ENCODE measurements at regions not wholly inside any gene's neighbourhood (a gene's known extent, or its start where the extent isn't known, plus 50 kb on each side); places are given as distances from the start of the nearest gene placed in this dataset.

DNA sequence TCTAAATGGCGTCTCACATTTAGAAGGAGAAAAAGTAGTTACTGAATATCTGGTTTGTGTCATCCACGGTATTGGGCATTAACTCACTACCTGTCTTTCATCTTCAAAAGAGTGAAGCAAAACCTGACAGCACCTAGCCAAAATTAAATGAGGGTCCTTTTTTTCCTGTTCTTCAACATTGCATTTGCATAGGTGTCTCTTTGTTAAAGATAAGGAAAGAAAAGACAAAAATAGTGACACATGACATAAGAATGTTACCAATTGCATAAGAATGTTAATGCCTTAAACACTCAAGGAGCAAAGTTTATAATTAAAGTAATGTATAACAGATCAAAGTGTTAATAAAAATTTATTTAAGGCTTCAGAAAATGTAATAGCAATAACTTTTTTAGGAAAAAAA lies 61.4 kb upstream of the MANEA start:
- peaks cover 6% of the 10 kb centered on the region; the same call in 2 of the 3 replicates for H3K36me3 Mint-ChIP-seq (ENCODE audit: low read depth)
- Histone ChIP-seq H3K79me2 (replicated peaks; ENCODE audit: insufficient read depth) (no peaks in the 10 kb centered on the region), H3K27ac (ENCODE audit: low read depth) (no peak overlapping the region; the same call in 1 of the 2 replicates), H4K20me1 (replicated peaks; ENCODE audit: insufficient read depth) (no peaks in the 10 kb centered on the region), H3K27me3 (ENCODE audit: insufficient read depth) (no peaks in the 10 kb centered on the region), H3K4me3 (no peak overlapping the region), H2AFZ (no peak overlapping the region), H3K36me3 (ENCODE audit: insufficient read depth) (no peaks in the 10 kb centered on the region), H3F3A (replicated peaks; ENCODE audit: low read depth) (no peaks in the 10 kb centered on the region), H3K4me1 (ENCODE audit: insufficient read depth) (peaks cover 22% of the 10 kb centered on the region), H3K9me2 (ENCODE audit: insufficient read depth) (no peaks in the 10 kb centered on the region), H3K4me2 (peak overlapping the region; percentile 24)
- DNase-seq (ENCODE audit: low spot score) (peak; percentile 65), ATAC-seq (peak; percentile 24; the same call in 2 of the 3 replicates)
- H3K27ac Mint-ChIP-seq: peak overlapping the region; percentile 75
- H3K4me3 Mint-ChIP-seq: no peak overlapping the region
- no peaks in the 10 kb centered on the region; the same call in 2 of the 3 replicates for H3K9me3 Mint-ChIP-seq
- peaks cover 4% of the 10 kb centered on the region for H3K27me3 Mint-ChIP-seq (ENCODE audit: insufficient read depth, low read depth, poor library complexity)
- H3K4me1 Mint-ChIP-seq: peaks cover 35% of the 10 kb centered on the region
- TF ChIP-seq ZNF462 (CRISPR knock-in tag; IDR thresholded peaks at IDR 0.05) (no peak), POLR2AphosphoS5 (IDR thresholded peaks at IDR 0.05; ENCODE audit: low read depth) (no peak), NANOG (IDR thresholded peaks at IDR 0.05; ENCODE audit: borderline replicate concordance) (peak; percentile 31; the same call in 1 of the 2 replicates), ZNF114 (CRISPR knock-in tag; IDR thresholded peaks at IDR 0.05) (no peak), EZH2phosphoT487 (IDR thresholded peaks at IDR 0.05; ENCODE audit: unreplicated experiment) (no peak)

DNA sequence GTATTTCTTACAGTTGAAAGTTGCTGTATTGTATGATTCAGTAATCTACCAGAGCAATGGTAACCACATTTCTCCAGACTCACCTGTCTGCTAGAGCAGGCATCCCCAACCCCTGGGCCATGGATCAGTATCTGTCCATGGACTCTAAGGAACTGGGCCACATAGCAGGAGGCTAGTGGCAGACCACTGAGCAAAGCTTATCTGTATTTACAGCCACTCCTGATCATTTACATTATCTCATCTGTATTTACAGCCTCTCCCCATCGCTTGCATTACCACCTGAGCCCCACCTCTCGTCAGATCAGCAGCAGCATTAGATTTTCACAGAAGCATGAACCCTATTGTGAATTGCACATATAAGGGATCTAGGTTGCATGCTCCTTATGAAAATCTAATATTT lies 60.3 kb upstream of the MANEA start:
- no peak overlapping the region for H3K4me2 ChIP-seq
- Mint-ChIP-seq H3K27ac (peak overlapping the region; percentile 1; the same call in 1 of the 2 replicates), H3K27me3 (ENCODE audit: insufficient read depth, low read depth, poor library complexity) (peaks cover 4% of the 10 kb centered on the region), H3K4me1 (peaks cover 36% of the 10 kb centered on the region), H3K36me3 (ENCODE audit: low read depth) (peaks cover 6% of the 10 kb centered on the region; the same call in 2 of the 3 replicates), H3K4me3 (no peak overlapping the region), H3K9me3 (no peaks in the 10 kb centered on the region; the same call in 2 of the 3 replicates)
- no peaks in the 10 kb centered on the region for H3K79me2 ChIP-seq (replicated peaks; ENCODE audit: insufficient read depth)
- no peak for TF ChIP-seq CREB1 (CRISPR knock-in tag; IDR thresholded peaks at IDR 0.05; ENCODE audit: low read depth)
- no peaks in the 10 kb centered on the region for H3K9me2 ChIP-seq (ENCODE audit: insufficient read depth)
- 0 out of 3 replicates have a peak, but pooled peaks have one; percentile 23 for ATAC-seq
- H3K27me3 ChIP-seq (ENCODE audit: insufficient read depth): no peaks in the 10 kb centered on the region
- DNase-seq (ENCODE audit: low spot score): no peak
- H3K4me3 ChIP-seq: no peak overlapping the region
- no peaks in the 10 kb centered on the region for H4K20me1 ChIP-seq (replicated peaks; ENCODE audit: insufficient read depth)
- no peaks in the 10 kb centered on the region for H3F3A ChIP-seq (replicated peaks; ENCODE audit: low read depth)
- H3K27ac ChIP-seq (ENCODE audit: low read depth): no peak overlapping the region
- H3K36me3 ChIP-seq (ENCODE audit: insufficient read depth): no peaks in the 10 kb centered on the region
- peaks cover 22% of the 10 kb centered on the region for H3K4me1 ChIP-seq (ENCODE audit: insufficient read depth)
- no peak overlapping the region for H2AFZ ChIP-seq

All from GM23338 (cell line).